IMR-90 (cell line): ENCODE measurements at regions not wholly inside any gene's neighbourhood (a gene's known extent, or its start where the extent isn't known, plus 50 kb on each side); places are given as distances from the start of the nearest gene placed in this dataset.

Source experiments
- ATAC-seq: fragments of 200-7000 bp; cut with Tn5 transposase; 2 replicates; pipeline ENCODE4 v1.9.1; 2020; ENCODE audit warnings: low read depth, mild to moderate bottlenecking, moderate library complexity
- BruUV-seq: library from RNA; stranded (reverse); fragments of 400-500 nt; replicated peaks from 2 replicates; lab custom pipeline; 2021; lab: Mats Ljungman, UMichigan
- CTCF ChIA-PET: fragments of 300-600 bp; formaldehyde crosslinking; extraction: SDS; loops from one replicate; lab custom pipeline; 2021; ENCODE audit warnings: antibody characterized with exemption; lab: Yijun Ruan, JAX
- POLR2A ChIA-PET: fragments of 300-600 bp; sonication (Branson Sonifier 250); formaldehyde crosslinking; loops from one replicate; lab custom pipeline; 2022; ENCODE audit warnings: antibody characterized with exemption; ENCODE audit not compliant: unreplicated experiment; lab: Charles Lee
- DNase-seq: peaks from one replicate; pipeline ENCODE4 v3.0.0; 2013
- H2AFZ ChIP-seq: replicated peaks from 2 replicates; pipeline ENCODE3; 2013; ENCODE audit warnings: low read length, mild to moderate bottlenecking; ENCODE audit not compliant: poor library complexity
- H2AK5ac ChIP-seq: 2 replicates; pipeline ENCODE4 v1.6.1; 2013; ENCODE audit warnings: low read depth, low read length, inconsistent platforms
- H2AK9ac ChIP-seq: replicated peaks from 2 replicates; pipeline ENCODE3; 2013; ENCODE audit warnings: mild to moderate bottlenecking, low read depth, low read length, moderate library complexity; ENCODE audit not compliant: poor library complexity
- H2BK120ac ChIP-seq: 2 replicates; pipeline ENCODE4 v1.6.1; 2013; ENCODE audit warnings: low read depth, low read length, inconsistent platforms
- H2BK15ac ChIP-seq: 3 replicates; pipeline ENCODE4 v1.6.1; 2013; ENCODE audit warnings: low read depth, low read length, inconsistent platforms
- H2BK20ac ChIP-seq: 2 replicates; pipeline ENCODE4 v1.6.1; 2013; ENCODE audit warnings: low read depth, mild to moderate bottlenecking, inconsistent platforms, low read length, moderate library complexity
- H2BK5ac ChIP-seq: 2 replicates; pipeline ENCODE4 v1.6.1; 2013; ENCODE audit warnings: mild to moderate bottlenecking, low read depth, low read length, inconsistent platforms; ENCODE audit not compliant: poor library complexity, severe bottlenecking
- H3K14ac ChIP-seq: replicated peaks from 2 replicates; pipeline ENCODE4 v1.6.1; 2013; ENCODE audit warnings: low read depth, low read length, inconsistent platforms
- H3K18ac ChIP-seq: 2 replicates; pipeline ENCODE4 v1.6.1; 2013; ENCODE audit warnings: low read depth, low read length, control low read depth
- H3K23ac ChIP-seq: 2 replicates; pipeline ENCODE4 v1.6.1; 2013; ENCODE audit warnings: low read depth, low read length, inconsistent platforms
- H3K27ac ChIP-seq: 2 replicates; pipeline ENCODE4 v1.5.1; 2013; ENCODE audit warnings: mild to moderate bottlenecking, control low read depth, low read length; ENCODE audit not compliant: insufficient read depth
- H3K27me3 ChIP-seq: 2 replicates; pipeline ENCODE4 v1.6.1; 2013; ENCODE audit warnings: low read length; ENCODE audit not compliant: control insufficient read depth, insufficient read depth
- H3K36me3 ChIP-seq: 2 replicates; pipeline ENCODE4 v1.6.1; 2013; ENCODE audit warnings: low read length, mixed read lengths; ENCODE audit not compliant: control insufficient read depth, insufficient read depth
- H3K4ac ChIP-seq: 2 replicates; pipeline ENCODE4 v1.6.1; 2013; ENCODE audit warnings: low read depth, low read length, inconsistent platforms
- H3K4me1 ChIP-seq: 2 replicates; pipeline ENCODE4 v1.6.1; 2013; ENCODE audit warnings: low read length, mixed read lengths; ENCODE audit not compliant: control insufficient read depth, insufficient read depth
- H3K4me2 ChIP-seq: 2 replicates; pipeline ENCODE4 v1.6.1; 2013; ENCODE audit warnings: low read depth, mild to moderate bottlenecking, control low read depth, low read length, moderate library complexity
- H3K4me3 ChIP-seq: 2 replicates; pipeline ENCODE4 v1.5.1; 2013; ENCODE audit warnings: low read depth, mild to moderate bottlenecking, control low read depth, low read length, moderate library complexity; ENCODE audit not compliant: insufficient read depth
- H3K56ac ChIP-seq: 2 replicates; pipeline ENCODE4 v1.6.1; 2013; ENCODE audit warnings: low read length, inconsistent platforms; ENCODE audit not compliant: insufficient read depth; ENCODE audit errors: extremely low read depth
- H3K79me1 ChIP-seq, 2 experiments: 2 replicates each; pipeline ENCODE4 v1.6.1; 2013; ENCODE audit warnings: low read length in 2 of 2, inconsistent platforms in 1 of 2, low read depth in 1 of 2
- H3K9ac ChIP-seq: 2 replicates; pipeline ENCODE4 v1.6.1; 2013; ENCODE audit warnings: low read depth, low read length, control low read depth
- H3K9me1 ChIP-seq: 2 replicates; pipeline ENCODE4 v1.6.1; 2013; ENCODE audit warnings: low read length, inconsistent platforms; ENCODE audit not compliant: insufficient read depth
- H3K9me3 ChIP-seq: 2 replicates; pipeline ENCODE4 v1.6.1; 2013; ENCODE audit warnings: low read length; ENCODE audit not compliant: control insufficient read depth, insufficient read depth
- H4K20me1 ChIP-seq: 2 replicates; pipeline ENCODE4 v1.6.1; 2013; ENCODE audit warnings: low read length, inconsistent platforms; ENCODE audit not compliant: insufficient read depth
- H4K5ac ChIP-seq: 2 replicates; pipeline ENCODE4 v1.6.1; 2013; ENCODE audit warnings: mild to moderate bottlenecking, low read depth, low read length, control low read depth
- H4K8ac ChIP-seq, 2 experiments: 2 replicates each; pipeline ENCODE4 v1.6.1; 2013; ENCODE audit warnings: low read depth in 2 of 2, low read length in 2 of 2, control low read depth in 1 of 2, inconsistent platforms in 1 of 2
- H4K91ac ChIP-seq: 2 replicates; pipeline ENCODE4 v1.6.1; 2013; ENCODE audit warnings: low read depth, low read length, inconsistent platforms; ENCODE audit not compliant: insufficient read depth
- CEBPB ChIP-seq: IDR thresholded peaks from 2 replicates; pipeline ENCODE4 v1.6.1; 2012; ENCODE audit warnings: low read depth, low read length, improper control_type of control experiment
- MXI1 ChIP-seq: IDR thresholded peaks from 2 replicates; pipeline ENCODE4 v1.6.1; 2012; ENCODE audit warnings: low read depth, mild to moderate bottlenecking, low read length, moderate library complexity, borderline replicate concordance
- POLR2A ChIP-seq: IDR thresholded peaks from 2 replicates; pipeline ENCODE4 v1.6.1; 2012; ENCODE audit warnings: mild to moderate bottlenecking, low read depth, low read length
- WGBS, 2 experiments: methylation state at CpG; one replicate each; pipeline versions ENCODE4 v1.1.5 to v1.1.7; 2013; ENCODE audit warnings: missing lambda C conversion rate in 2 of 2; ENCODE audit not compliant: insufficient read length in 1 of 2; ENCODE audit errors: extremely low coverage in 2 of 2; 5-methylcytosine and 5-hydroxymethylcytosine counted together
- dilution Hi-C: fragments of 300-500 bp; cut with HindIII; formaldehyde crosslinking; loops from one replicate; pipeline ENCODE4 v1.14.3; 2018; ENCODE audit warnings: low sequenced_read_pairs; ENCODE audit not compliant: unreplicated experiment
- in situ Hi-C: fragments of 300-500 bp; cut with MboI; formaldehyde crosslinking; loops from 3 replicates; pipeline ENCODE4 v1.14.3; 2019; ENCODE audit warnings: low sequenced_read_pairs, inconsistent platforms, mixed read lengths
- intact Hi-C: fragments of 100-400 bp; cut with micrococcal nuclease; formaldehyde crosslinking; loops from 2 replicates; pipeline ENCODE4 v1.10.0; 2022

DNA sequence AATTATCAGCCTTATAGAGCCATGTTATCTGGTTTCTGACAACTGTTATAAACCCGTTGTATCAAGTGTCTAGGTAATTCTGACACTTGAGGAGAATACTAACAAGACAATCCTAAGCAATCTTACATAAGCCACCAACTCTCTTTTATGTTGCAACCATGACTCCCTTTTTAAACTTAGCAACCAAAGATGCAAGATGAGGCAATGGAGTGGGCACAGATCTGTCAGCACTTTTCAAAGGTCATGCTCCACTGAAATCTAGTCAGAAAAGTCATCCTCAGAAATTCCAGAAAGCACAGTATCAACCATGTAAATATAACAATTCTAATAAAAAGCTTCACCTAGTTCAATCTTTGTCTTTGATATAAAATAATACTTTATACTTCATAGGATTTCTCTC, 77.0 kb upstream of the SEMA3A start:
- no CpG with 5 or more reads among the region's 1 CpG for WGBS, 2 experiments
- H3K27me3 ChIP-seq, result no peaks in the 10 kb centered on the region
- no peaks in the 10 kb centered on the region for H3K36me3 ChIP-seq
- H3K18ac ChIP-seq, result no peak overlapping the region
- H2BK120ac ChIP-seq, result no peak overlapping the region
- no peak overlapping the region for H3K9ac ChIP-seq
- no peak overlapping the region for H3K56ac ChIP-seq
- no peak overlapping the region for H3K4me3 ChIP-seq
- intact Hi-C loops, result no loop called here
- dilution Hi-C loops, result no loop called here
- H4K91ac ChIP-seq, result no peak overlapping the region
- no peaks in the 10 kb centered on the region for H4K20me1 ChIP-seq
- 0 out of 2 replicates have a peak overlapping the region, but pooled peaks have one; percentile 4 for H3K14ac ChIP-seq
- ATAC-seq, result no peak
- no peak overlapping the region for H2BK20ac ChIP-seq
- H3K23ac ChIP-seq, result no peak overlapping the region
- no peak overlapping the region for H2BK15ac ChIP-seq
- no TSS peak for BruUV-seq
- H3K9me3 ChIP-seq, result no peaks in the 10 kb centered on the region
- ChIA-PET CTCF (interaction anchor here (0.7 kb wide), 1 partner anchor 12 kb away, joined by 3 read pairs; no protein-coding TSS in a partner anchor), POLR2A (no interaction called here)
- H2AK5ac ChIP-seq, result no peak overlapping the region
- no peaks in the 10 kb centered on the region; a peak in 1 of 4 replicates for H3K79me1 ChIP-seq
- no peak overlapping the region for H4K8ac ChIP-seq
- in situ Hi-C loops, result no loop called here
- H3K27ac ChIP-seq, result no peak overlapping the region
- DNase-seq, result peak; percentile 45
- TF ChIP-seq CEBPB, result peak; percentile 86
- no peak for TF ChIP-seq POLR2A
- no peak for TF ChIP-seq MXI1
- H2AFZ ChIP-seq, result no peak overlapping the region
- H3K4me2 ChIP-seq, result no peak overlapping the region
- H3K4ac ChIP-seq, result no peak overlapping the region
- H3K4me1 ChIP-seq, result 0 out of 2 replicates have a peak, but pooled peaks cover 1% of the 10 kb centered on the region
- H2AK9ac ChIP-seq, result no peak overlapping the region
- H3K9me1 ChIP-seq, result peaks cover 4% of the 10 kb centered on the region; the same call in 1 of the 2 replicates
- H4K5ac ChIP-seq, result no peak overlapping the region
- no peak overlapping the region for H2BK5ac ChIP-seq
